ENCODE measurements at regions not wholly inside any gene's neighbourhood (a gene's known extent, or its start where the extent isn't known, plus 50 kb on each side); places are given as distances from the start of the nearest gene placed in this dataset.
"Not testable (repeated sequence)": the region's sequence is repeated elsewhere in the genome, so short reads cannot be mapped to it uniquely, and the experiment has no call there.

DNA sequence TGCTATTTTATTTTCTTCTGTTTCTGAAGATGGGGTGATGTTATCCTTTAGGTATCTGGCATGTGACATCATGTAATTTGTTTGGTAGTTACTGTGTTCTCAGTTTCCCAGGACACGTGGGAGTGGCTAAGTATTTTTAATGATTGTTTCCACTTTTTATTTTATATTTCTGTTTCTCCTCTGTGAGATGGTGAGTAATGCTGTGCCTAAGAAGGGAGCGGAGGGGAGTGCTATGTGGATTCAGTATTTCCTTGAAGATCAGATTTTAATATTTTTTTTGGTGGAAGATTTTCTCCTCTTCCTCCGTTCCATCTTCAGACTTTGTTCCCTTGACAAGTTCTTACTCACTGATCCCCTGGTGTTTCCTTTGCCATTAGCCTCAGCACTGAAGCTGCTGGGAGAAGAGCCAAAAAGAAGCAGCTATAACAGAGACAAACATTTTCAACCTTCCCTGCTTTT, 180.0 kb upstream of the MMADHC start:
- peak; percentile 72 for DNase-seq (ENCODE audit: low read depth)
- TF ChIP-seq, protein P1, sequence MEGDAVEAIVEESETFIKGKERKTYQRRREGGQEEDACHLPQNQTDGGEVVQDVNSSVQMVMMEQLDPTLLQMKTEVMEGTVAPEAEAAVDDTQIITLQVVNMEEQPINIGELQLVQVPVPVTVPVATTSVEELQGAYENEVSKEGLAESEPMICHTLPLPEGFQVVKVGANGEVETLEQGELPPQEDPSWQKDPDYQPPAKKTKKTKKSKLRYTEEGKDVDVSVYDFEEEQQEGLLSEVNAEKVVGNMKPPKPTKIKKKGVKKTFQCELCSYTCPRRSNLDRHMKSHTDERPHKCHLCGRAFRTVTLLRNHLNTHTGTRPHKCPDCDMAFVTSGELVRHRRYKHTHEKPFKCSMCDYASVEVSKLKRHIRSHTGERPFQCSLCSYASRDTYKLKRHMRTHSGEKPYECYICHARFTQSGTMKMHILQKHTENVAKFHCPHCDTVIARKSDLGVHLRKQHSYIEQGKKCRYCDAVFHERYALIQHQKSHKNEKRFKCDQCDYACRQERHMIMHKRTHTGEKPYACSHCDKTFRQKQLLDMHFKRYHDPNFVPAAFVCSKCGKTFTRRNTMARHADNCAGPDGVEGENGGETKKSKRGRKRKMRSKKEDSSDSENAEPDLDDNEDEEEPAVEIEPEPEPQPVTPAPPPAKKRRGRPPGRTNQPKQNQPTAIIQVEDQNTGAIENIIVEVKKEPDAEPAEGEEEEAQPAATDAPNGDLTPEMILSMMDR (IDR thresholded peaks at IDR 0.05; ENCODE audit: insufficient read depth, low read depth, low read length): no peak
- no peak overlapping the region for H3K4me3 ChIP-seq (ENCODE audit: low read depth, low read length)

DNA sequence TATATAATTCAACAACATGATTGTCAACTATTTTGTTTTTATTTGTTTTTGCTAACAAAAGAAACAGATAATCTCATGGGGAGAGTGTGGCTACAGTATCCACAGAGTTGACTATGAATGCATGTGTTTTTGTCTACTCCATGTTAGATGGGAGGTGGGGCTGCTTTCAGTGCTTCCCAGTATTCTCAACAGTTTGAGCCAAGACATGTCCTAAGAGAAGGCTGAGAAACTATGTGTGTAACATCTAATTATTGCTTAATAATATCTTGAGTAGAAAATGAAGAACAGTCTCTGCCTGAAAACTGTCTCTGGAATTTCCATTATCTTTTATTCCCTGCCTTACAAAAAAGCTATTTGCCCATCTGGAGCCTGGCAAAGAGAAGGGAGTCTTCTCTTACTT, 178.8 kb upstream of the MMADHC start:
- DNase-seq (ENCODE audit: low read depth): peak; percentile 21
- H3K4me3 ChIP-seq (ENCODE audit: low read depth, low read length): no peak overlapping the region
- TF ChIP-seq, protein P1 (IDR thresholded peaks at IDR 0.05; ENCODE audit: insufficient read depth, low read depth, low read length): no peak

DNA sequence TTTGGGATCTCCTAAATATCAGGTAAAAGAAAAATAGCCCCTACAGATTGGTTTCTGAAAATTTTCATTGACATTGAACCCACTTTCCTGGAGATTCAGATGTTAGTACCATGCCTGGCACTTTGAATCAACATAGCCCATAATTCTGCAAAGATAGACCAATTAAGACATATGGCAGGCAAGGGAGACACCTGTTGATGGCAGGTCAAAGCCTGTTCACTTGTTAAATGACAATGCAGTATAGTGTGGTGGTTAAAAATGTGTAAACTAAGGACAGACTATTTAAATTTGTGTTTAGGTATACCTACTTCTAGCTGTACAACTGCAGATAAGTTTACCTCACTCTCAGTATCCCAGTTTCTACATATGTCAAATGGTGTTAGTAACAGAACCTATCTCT, 178.1 kb upstream of the MMADHC start:
- TF ChIP-seq, protein P1 (IDR thresholded peaks at IDR 0.05; ENCODE audit: insufficient read depth, low read depth, low read length): no peak
- H3K4me3 ChIP-seq (ENCODE audit: low read depth, low read length): no peak overlapping the region
- no peak for DNase-seq (ENCODE audit: low read depth)

DNA sequence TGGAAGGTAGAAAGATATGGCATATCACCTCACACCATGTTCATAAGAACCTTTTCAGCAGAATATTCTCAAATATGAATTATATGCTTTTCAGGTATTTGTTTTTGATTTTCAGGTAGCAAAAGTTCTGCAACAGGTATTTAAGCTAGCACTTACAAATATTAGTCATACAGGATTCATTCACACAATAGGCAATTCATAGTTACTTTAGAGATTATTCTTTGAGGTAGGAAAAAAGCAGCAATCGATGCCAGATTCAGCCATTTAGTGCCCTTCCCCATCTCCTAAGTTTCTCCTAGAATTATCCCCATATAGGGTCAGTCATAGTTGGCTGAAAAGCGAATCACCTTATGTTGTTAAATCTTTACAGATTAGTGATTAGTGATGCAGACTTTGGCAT, 177.4 kb upstream of the MMADHC start:
- H3K4me3 ChIP-seq (ENCODE audit: low read depth, low read length): no peak overlapping the region
- no peak for DNase-seq (ENCODE audit: low read depth)
- TF ChIP-seq, protein P1 (IDR thresholded peaks at IDR 0.05; ENCODE audit: insufficient read depth, low read depth, low read length): no peak

DNA sequence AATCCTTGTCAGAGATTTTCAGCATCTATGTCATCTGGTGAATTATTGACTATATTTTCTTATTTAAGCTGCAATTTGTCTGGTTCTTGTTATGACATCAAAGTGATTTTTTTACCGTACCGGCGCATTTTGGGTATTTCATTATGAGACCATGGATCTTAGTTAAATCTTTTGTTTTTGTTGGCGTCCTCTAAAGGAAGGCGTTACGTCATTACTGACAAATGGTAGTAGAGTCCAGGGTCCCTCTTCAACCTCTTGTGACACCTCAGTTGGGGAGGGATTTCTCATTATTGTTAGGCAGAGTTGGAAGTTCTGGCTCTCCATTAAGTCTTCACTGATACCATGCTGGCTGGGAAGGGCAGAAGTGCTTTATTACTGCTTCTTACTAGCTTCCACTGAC, 175.8 kb upstream of the MMADHC start:
- TF ChIP-seq, protein P1 (IDR thresholded peaks at IDR 0.05; ENCODE audit: insufficient read depth, low read depth, low read length): no peak
- DNase-seq (ENCODE audit: low read depth): no peak
- H3K4me3 ChIP-seq (ENCODE audit: low read depth, low read length): no peak overlapping the region

DNA sequence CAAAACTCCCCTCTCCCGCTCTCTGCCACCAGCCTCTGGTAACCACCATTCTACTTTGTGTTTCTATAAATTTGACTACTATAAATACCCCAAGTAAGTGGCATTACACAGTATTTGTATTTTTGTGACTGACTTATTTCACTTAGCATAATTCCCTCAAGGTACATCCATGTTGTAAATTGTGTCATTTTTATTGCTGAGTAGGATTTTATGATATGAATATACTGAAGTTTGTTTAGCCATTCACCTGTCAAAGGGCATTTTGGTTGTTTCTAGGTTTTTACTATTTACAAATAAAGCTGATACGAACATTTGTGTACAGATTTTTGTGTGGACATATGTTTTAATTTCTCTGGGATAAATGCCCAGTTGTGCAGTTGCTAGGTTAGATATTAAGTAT, 174.0 kb upstream of the MMADHC start:
- no peak for DNase-seq (ENCODE audit: low read depth)
- TF ChIP-seq, protein P1 (IDR thresholded peaks at IDR 0.05; ENCODE audit: insufficient read depth, low read depth, low read length): no peak

DNA sequence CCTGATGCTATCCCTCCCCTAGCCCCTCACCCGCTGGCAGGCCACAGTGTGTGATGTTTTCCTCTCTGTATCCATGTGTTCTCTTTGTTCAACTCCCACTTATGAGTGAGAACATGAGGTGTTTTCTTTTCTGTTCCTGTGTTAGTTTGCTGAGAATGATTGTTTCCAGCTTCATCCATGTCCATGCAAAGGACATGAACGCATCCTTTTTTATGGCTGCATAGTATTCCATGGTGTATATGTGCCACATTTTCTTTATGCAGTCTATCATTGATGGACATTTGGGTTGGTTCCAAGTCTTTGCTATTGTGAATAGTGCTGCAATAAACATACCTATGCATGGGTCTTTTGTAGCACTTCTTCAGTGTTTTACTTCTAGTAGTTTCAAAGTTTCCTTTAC, 171.8 kb upstream of the MMADHC start:
- DNase-seq (ENCODE audit: low read depth); H3K4me3 ChIP-seq (ENCODE audit: low read depth, low read length): not testable (repeated sequence)

More for the DNA sequence above, 174.0 kb upstream of the MMADHC start:
- H3K4me3 ChIP-seq (ENCODE audit: low read depth, low read length): no peak overlapping the region

DNA sequence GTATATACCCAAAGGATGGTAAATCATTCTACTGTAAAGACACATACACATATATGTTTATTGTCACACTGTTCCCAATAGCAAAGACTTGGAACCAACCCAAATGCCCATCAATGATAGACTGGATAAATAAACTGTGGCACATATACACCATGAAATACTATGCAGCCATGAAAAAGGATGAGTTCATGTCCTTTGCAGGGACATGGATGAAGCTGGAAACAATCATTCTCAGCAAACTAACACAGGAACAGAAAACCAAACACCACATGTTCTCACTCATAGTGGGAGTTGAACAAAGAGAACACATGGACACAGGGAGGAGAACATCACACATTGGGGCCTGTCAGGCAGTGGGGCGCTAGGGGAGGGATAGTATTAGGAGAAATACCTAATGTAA, 167.1 kb upstream of the MMADHC start:
- DNase-seq (ENCODE audit: low read depth); H3K4me3 ChIP-seq (ENCODE audit: low read depth, low read length): not testable (repeated sequence)
